Fibroblast of lung (primary cell): ENCODE measurements at regions not wholly inside any gene's neighbourhood (a gene's known extent, or its start where the extent isn't known, plus 50 kb on each side); places are given as distances from the start of the nearest gene placed in this dataset.

ENCODE experiments used
- CTCF ChIP-seq, 2 donors: IDR thresholded peaks in 1 of 2; conservative IDR thresholded peaks in 1 of 2; 1 replicate in 1 of 2; 2 replicates in 1 of 2; pipeline ENCODE4 v1.5.1; 2011 to 2012; ENCODE audit warnings: low read length in 2 of 2, control low read depth in 1 of 2, inconsistent platforms in 1 of 2, low read depth in 1 of 2, mild to moderate bottlenecking in 1 of 2
- EZH2 ChIP-seq: IDR thresholded peaks from 2 replicates; pipeline ENCODE4 v1.5.1; 2012; ENCODE audit warnings: low read length, control low read depth, mild to moderate bottlenecking; ENCODE audit errors: missing control alignments

- TF ChIP-seq CTCF (conservative IDR thresholded peaks at IDR 0.05 in 1 of 2, IDR thresholded peaks at IDR 0.05 in 1 of 2; ENCODE audit: low read depth in 1 of 2, low read length in 2 of 2) (no peak), EZH2 (no peak)
Measured at GRCh38 chr2:176412136-176412535, 142.9 kb downstream of the MTX2 start.
